Ishikawa (cell line): ENCODE measurements at regions not wholly inside any gene's neighbourhood (a gene's known extent, or its start where the extent isn't known, plus 50 kb on each side); places are given as distances from the start of the nearest gene placed in this dataset.

Source experiments
- CEBPB ChIP-seq: IDR thresholded peaks from 2 replicates; pipeline ENCODE4 v1.6.1; 2012
- CREB1 ChIP-seq: IDR thresholded peaks from 2 replicates; pipeline ENCODE4 v1.6.1; 2012; ENCODE audit warnings: low read depth
- EP300 ChIP-seq: IDR thresholded peaks from 2 replicates; pipeline ENCODE4 v1.6.1; 2012; ENCODE audit warnings: borderline replicate concordance
- MAX ChIP-seq: IDR thresholded peaks from 2 replicates; pipeline ENCODE4 v1.6.1; 2012
- RAD21 ChIP-seq: IDR thresholded peaks from 2 replicates; pipeline ENCODE4 v1.6.1; 2012; ENCODE audit warnings: low read depth
- REST ChIP-seq: IDR thresholded peaks from 2 replicates; pipeline ENCODE4 v1.6.1; 2012; ENCODE audit warnings: low read depth, mild to moderate bottlenecking
- TAF1 ChIP-seq: IDR thresholded peaks from 2 replicates; pipeline ENCODE4 v1.6.1; 2012; ENCODE audit warnings: low read depth, mild to moderate bottlenecking
- TEAD4 ChIP-seq: IDR thresholded peaks from 2 replicates; pipeline ENCODE4 v1.6.1; 2012
- YY1 ChIP-seq: IDR thresholded peaks from 2 replicates; pipeline ENCODE4 v1.6.1; 2012; ENCODE audit warnings: low read depth
- TF ChIP-seq, protein P1 (sequence below): IDR thresholded peaks from 2 replicates; pipeline ENCODE4 v1.6.1; 2012

DNA sequence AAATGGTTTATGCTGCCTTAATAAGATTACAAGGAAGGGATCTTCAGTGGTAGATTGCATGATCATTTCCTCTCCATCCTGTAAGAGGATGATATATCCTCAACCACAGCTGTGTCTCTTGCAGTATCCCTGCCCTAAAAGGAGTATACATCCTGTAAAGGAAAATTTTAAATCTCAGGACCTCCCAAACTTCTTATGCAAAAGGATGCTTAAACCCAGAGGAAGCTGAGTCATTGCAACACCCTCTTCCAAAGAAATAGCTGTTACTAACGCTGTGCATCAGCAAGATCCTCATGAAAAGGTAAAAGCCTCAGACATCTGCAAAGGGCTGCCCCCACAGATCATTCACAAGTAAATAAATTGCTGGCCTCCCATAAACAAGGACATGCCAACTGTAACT, 599.0 kb downstream of the PRELID2 start:
- TF ChIP-seq CEBPB (no peak), CREB1 (no peak), YY1 (no peak), EP300 (no peak), TAF1 (no peak), REST (no peak), RAD21 (no peak), MAX (no peak), TEAD4 (no peak)
- TF ChIP-seq, protein P1, sequence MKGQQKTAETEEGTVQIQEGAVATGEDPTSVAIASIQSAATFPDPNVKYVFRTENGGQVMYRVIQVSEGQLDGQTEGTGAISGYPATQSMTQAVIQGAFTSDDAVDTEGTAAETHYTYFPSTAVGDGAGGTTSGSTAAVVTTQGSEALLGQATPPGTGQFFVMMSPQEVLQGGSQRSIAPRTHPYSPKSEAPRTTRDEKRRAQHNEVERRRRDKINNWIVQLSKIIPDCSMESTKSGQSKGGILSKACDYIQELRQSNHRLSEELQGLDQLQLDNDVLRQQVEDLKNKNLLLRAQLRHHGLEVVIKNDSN = no peak
